ENCODE measurements at regions not wholly inside any gene's neighbourhood (a gene's known extent, or its start where the extent isn't known, plus 50 kb on each side); places are given as distances from the start of the nearest gene placed in this dataset.

DNA sequence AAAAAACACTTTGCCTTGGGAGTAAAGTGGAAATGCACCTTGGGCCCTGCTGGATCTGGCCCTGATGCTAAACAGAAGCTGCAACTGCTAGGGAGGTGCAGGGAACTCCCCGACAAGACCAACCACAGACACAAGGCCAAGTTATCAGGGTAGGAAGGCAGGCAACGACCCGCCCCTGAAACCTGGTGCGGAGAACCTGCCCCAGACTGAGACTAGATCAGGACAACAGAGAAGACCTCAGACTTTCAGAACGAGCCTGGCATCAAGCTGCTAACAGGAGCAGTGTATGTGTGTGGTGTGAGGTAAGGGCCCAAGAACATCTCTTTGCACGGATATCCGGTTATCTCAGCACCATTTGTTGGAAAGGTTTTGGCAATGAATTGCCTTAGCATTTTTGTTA, 233.7 kb upstream of the RTL1 start:
- DNase-seq (ENCODE audit: insufficient read length), result no peak
- FAIRE-seq, result no peak
- TF ChIP-seq POLR2A (IDR thresholded peaks at IDR 0.05; ENCODE audit: low read depth, low read length) (no peak), POLR2AphosphoS5 (IDR thresholded peaks at IDR 0.05; ENCODE audit: low read depth, low read length) (no peak), TAF1 (IDR thresholded peaks at IDR 0.05; ENCODE audit: borderline replicate concordance, low read depth, low read length) (no peak)

DNA sequence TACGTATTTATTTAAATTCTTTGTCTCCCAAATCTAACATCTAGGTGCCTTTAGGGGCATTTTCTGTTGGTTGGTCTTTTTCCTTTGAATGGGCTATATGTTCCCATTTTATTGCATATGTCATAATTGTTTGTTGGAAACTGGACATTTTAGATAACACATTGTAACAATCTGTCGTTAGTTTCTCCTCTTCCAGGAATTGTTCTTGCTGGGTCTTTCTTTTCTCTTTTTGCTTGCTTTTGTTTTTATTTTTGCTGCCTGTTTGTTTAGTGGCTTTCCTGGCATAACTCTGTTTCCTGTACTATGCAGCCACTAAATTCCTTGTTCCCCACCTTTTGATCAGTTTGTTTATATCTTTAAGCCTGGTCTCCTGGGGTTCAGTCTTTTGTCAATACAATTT, 244.3 kb upstream of the RTL1 start:
- TF ChIP-seq POLR2AphosphoS5 (IDR thresholded peaks at IDR 0.05; ENCODE audit: low read depth, low read length) (no peak), TAF1 (IDR thresholded peaks at IDR 0.05; ENCODE audit: borderline replicate concordance, low read depth, low read length) (no peak), POLR2A (IDR thresholded peaks at IDR 0.05; ENCODE audit: low read depth, low read length) (no peak)
- DNase-seq (ENCODE audit: insufficient read length) (no peak), FAIRE-seq (no peak)

DNA sequence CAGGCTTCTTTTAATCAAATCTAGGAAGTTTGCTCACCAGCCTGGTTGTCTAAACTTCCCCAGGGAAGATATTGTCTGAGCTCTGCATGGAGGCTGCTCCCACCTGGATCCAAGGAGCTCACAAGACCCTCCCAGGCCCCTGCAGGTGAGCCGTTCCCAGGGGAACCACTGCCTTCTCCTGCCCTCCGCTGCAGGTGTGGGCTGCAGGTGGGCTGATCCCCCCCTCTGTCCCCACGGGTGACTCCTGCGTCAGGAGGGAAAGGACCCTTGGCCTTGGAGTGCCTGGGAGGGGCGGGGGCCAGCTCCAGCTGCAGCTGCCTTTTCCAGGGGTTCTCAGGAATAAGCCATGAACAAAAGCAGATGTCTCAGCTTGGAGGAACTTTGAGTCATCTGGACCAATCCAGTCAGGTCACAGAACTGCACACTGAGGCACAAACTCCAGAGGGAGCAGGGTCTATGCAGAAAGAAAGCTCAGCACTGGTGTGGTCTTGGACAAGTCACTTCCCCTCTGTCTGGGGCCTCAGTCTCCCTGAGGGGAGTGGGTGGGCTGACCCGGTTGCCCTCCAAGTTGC, 246.6 kb upstream of the RTL1 start:
- DNase-seq (ENCODE audit: insufficient read length), result no peak
- no peak for FAIRE-seq
- TF ChIP-seq POLR2AphosphoS5 (IDR thresholded peaks at IDR 0.05; ENCODE audit: low read depth, low read length) (no peak), TAF1 (IDR thresholded peaks at IDR 0.05; ENCODE audit: borderline replicate concordance, low read depth, low read length) (no peak), POLR2A (IDR thresholded peaks at IDR 0.05; ENCODE audit: low read depth, low read length) (no peak)

DNA sequence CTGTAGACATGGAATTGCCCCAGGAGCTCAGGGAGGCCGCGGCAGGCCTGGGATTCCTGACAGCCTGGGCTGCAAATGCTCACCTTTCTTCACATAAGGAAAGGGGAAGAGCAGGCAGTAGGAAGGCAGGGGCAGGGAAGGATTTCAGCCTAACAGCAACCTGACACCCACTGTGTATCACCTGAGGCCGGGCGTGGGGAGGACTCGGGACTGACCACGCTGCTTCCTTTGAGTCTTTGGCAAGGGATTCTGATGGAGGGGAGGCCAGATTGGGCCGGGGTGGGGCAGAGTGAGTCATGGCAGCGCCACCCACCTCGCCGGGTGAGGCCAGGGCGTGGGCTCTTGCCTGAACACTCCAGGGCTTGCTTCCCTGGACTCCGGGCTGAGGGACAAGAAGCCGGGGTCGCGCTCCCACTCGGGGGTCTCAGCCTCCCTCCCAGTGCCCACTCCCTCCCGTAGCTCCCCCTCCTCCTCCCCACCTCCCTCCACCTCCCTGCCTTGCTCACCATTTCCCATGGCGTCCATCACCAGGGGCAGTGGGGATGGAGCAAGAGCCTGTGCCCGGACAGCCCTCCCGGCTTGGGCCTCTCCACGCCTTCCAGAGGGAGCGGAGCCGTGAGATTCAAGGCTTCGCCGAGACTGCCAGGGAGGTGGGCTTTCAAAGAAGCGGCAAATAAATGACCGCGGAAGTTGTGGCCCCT, 247.9 kb upstream of the RTL1 start:
- no peak for TF ChIP-seq TAF1 (IDR thresholded peaks at IDR 0.05; ENCODE audit: borderline replicate concordance, low read depth, low read length)
- TF ChIP-seq POLR2A (IDR thresholded peaks at IDR 0.05; ENCODE audit: low read depth, low read length), result no peak
- TF ChIP-seq POLR2AphosphoS5 (IDR thresholded peaks at IDR 0.05; ENCODE audit: low read depth, low read length), result no peak
- no peak for FAIRE-seq
- DNase-seq (ENCODE audit: insufficient read length), result no peak

DNA sequence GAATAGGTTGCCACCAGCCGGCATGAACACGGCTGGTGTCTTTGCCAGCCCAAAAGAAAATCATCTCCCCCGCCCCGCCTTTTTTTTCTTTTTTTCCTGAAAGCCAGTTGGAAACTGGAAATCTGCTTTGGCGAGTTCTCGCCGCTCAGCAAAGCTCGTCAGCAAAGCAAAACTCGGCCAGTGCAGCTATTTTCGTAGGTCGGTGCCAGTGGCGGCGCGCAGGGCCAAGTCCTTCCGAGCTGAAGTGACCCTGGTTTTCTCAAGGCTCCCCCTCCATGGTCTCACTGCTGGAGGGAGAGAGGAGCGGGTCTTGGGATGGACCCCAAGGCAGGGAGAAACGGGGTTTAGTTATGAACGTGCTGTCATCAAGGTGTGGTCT, 248.4 kb upstream of the RTL1 start:
- TF ChIP-seq POLR2AphosphoS5 (IDR thresholded peaks at IDR 0.05; ENCODE audit: low read depth, low read length), result no peak
- TF ChIP-seq POLR2A (IDR thresholded peaks at IDR 0.05; ENCODE audit: low read depth, low read length), result no peak
- FAIRE-seq, result no peak
- DNase-seq (ENCODE audit: insufficient read length), result no peak

DNA sequence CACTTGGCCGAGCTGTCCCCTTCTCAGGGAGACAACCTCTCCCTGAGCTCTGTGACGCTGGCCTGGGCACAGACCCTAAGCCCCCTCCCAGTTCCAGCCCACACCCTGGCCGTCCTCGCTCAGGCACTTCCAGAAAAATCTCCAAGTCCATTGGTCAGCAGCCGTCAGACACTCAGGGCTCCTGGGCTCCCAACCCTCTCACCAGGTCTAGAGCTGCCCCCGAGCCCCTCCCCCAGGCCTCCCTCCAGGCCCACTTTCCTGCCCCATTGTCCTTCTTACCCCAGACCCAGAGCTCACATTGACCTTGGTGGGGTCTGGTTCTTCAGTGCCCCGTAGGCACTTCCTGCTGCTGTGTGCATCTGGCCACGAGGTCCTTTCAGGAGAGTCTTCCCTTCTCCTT, 249.3 kb upstream of the RTL1 start:
- TF ChIP-seq TAF1 (IDR thresholded peaks at IDR 0.05; ENCODE audit: borderline replicate concordance, low read depth, low read length), result no peak
- no peak for TF ChIP-seq POLR2A (IDR thresholded peaks at IDR 0.05; ENCODE audit: low read depth, low read length)
- TF ChIP-seq POLR2AphosphoS5 (IDR thresholded peaks at IDR 0.05; ENCODE audit: low read depth, low read length), result no peak
- DNase-seq (ENCODE audit: insufficient read length) (no peak), FAIRE-seq (no peak)

DNA sequence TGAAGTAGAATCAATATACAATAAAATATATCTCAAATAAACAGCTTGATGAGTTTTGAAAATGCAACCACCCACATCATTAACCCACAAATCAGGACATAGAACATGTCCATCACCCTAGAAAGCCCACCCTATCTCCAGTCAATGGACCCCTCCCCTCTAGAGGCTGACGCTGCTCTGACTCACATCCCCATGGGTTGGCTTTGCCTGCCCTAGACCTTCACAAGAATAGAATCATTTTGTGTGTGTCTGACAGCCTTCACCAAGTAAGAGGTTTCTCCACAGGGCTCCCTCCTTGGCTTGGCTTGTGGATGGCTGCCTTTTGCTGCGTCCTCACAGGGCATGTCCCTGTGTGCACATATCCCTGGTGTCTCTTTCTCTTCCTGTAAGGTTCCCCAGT, 250.2 kb upstream of the RTL1 start:
- FAIRE-seq (no peak), DNase-seq (ENCODE audit: insufficient read length) (no peak)
- TF ChIP-seq POLR2A (IDR thresholded peaks at IDR 0.05; ENCODE audit: low read depth, low read length), result no peak
- TF ChIP-seq TAF1 (IDR thresholded peaks at IDR 0.05; ENCODE audit: borderline replicate concordance, low read depth, low read length), result no peak
- TF ChIP-seq POLR2AphosphoS5 (IDR thresholded peaks at IDR 0.05; ENCODE audit: low read depth, low read length), result no peak

DNA sequence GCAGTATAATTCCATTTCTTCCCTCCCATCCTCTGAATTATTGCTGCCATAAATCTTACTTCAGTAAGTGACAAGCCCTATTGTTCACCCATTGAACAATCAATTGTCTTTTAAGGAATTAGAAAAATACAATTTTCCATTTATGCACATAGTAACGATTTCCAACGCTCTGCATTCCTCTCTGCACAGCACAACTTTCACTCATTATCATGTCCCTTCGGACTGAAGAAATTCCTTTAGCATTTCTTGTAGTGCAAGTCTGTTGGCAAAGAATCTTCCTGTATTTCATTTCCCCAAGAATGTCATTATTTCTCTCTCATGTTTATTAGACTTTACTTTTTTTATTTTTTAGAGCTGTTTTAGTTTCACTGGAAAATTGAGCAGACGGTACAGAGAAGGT, 252.1 kb upstream of the RTL1 start:
- TF ChIP-seq TAF1 (IDR thresholded peaks at IDR 0.05; ENCODE audit: borderline replicate concordance, low read depth, low read length), result no peak
- no peak for TF ChIP-seq POLR2AphosphoS5 (IDR thresholded peaks at IDR 0.05; ENCODE audit: low read depth, low read length)
- no peak for TF ChIP-seq POLR2A (IDR thresholded peaks at IDR 0.05; ENCODE audit: low read depth, low read length)

DNA sequence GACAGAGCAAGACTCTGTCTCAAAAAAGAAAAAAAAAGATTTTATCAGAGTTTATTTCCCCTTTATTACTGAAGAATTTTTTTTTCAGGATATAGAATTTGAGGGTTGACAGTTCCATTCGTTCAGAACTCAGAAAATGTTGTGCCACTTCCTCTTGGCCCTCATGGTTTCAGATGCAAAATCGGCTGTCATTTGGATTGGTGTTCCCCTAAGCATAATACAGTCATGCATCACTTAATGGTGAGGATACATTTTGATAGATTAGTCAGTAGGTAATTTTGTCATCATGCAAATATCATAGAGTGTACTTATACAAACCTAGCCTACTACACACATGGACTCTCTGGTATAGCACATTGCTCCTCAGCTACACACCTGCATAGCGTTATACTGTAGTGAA, 263.9 kb upstream of the RTL1 start:
- no peak for TF ChIP-seq POLR2AphosphoS5 (IDR thresholded peaks at IDR 0.05; ENCODE audit: low read depth, low read length)
- TF ChIP-seq POLR2A (IDR thresholded peaks at IDR 0.05; ENCODE audit: low read depth, low read length), result no peak
- TF ChIP-seq TAF1 (IDR thresholded peaks at IDR 0.05; ENCODE audit: borderline replicate concordance, low read depth, low read length), result no peak
- no peak for DNase-seq (ENCODE audit: insufficient read length)
- FAIRE-seq, result no peak

More for the DNA sequence above, 252.1 kb upstream of the RTL1 start:
- no peak for FAIRE-seq
- no peak for DNase-seq (ENCODE audit: insufficient read length)

DNA sequence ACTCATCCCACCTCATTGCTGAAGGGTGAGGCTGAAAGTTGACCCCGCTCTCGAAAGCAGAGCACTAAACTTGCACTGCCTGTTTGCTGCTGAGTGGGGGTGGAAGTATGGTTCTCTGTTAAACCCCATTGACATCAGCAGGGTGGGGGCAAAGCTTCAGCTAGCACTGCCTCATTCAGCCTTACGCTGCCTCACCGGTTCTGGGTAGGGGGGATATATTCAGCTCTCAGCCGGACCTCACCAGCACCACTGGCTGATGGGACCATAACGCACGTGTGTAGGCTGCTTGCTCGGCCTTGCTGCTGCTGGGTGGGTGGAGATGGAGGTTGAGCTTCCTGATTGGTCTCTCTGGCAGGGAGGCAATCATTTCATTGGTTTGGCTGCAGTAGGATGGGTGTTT, 265.7 kb upstream of the RTL1 start:
- TF ChIP-seq TAF1 (IDR thresholded peaks at IDR 0.05; ENCODE audit: borderline replicate concordance, low read depth, low read length) (no peak), POLR2A (IDR thresholded peaks at IDR 0.05; ENCODE audit: low read depth, low read length) (no peak)
- FAIRE-seq, result no peak
- DNase-seq (ENCODE audit: insufficient read length), result no peak

DNA sequence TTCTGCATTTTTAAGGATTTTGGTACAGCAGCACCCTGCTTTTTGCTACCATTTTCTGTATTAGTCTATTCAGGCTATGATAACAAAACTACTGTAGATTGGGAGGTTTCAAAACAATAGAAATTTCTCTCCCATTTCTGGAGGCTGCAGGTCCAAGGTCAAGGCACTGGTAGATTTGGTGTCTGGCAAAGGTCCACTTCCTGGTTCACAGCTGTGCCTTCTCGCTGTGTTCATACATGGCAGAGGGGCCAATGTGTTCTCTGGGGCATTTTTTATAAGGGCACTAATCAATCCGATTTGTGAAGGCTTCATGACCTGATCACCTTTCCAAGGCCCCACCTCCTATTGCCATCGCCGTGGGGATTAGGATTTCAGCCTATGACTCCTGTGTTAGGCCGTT, 268.1 kb upstream of the RTL1 start:
- TF ChIP-seq TAF1 (IDR thresholded peaks at IDR 0.05; ENCODE audit: borderline replicate concordance, low read depth, low read length) (no peak), POLR2A (IDR thresholded peaks at IDR 0.05; ENCODE audit: low read depth, low read length) (no peak), POLR2AphosphoS5 (IDR thresholded peaks at IDR 0.05; ENCODE audit: low read depth, low read length) (no peak)
- no peak for DNase-seq (ENCODE audit: insufficient read length)
- FAIRE-seq, result no peak

DNA sequence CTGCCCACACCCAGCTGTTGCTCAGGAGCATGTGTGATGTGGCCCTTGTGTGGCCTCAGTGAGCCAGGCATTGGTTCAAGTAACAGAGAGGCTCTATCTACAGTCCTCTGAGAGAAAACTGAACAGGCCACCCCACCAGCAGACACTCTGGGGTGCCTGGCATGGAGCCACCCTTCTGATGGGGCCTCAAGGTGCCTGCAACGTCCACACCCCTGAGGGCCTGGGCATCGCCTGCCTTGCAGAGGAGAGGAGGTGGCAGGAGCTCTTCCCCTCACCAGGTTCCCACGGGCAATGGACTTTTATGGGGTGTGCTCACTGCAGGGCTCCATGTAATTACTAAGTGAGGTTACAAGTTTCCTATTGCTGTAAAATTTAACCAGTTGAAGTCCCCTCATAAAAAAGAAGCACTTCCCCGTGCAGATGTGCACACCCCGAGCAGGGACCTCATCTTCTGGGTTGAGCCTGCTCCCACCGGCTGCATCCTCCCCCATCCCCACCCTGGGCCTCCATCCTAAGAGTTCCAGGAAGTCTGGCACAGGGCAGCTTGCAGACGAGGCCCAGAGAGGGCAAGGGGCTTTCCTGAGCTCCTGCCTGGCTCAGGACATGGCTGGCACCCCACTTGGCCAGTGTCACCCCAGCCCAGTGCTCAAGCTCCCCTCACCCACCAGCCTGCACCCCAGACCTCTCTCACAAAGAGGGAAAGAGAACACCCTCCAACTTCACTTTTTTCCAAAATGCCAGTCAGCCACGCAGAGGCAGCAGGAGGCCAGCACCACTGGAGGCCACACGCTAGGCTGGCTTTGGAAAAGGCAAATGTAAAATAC, 270.4 kb upstream of the RTL1 start:
- no peak for DNase-seq (ENCODE audit: insufficient read length)
- FAIRE-seq, result no peak
- TF ChIP-seq POLR2AphosphoS5 (IDR thresholded peaks at IDR 0.05; ENCODE audit: low read depth, low read length) (no peak), TAF1 (IDR thresholded peaks at IDR 0.05; ENCODE audit: borderline replicate concordance, low read depth, low read length) (no peak), POLR2A (IDR thresholded peaks at IDR 0.05; ENCODE audit: low read depth, low read length) (no peak)

Data from GM12892 (cell line).